CD4-positive, alpha-beta T cell (primary cell): ENCODE measurements at regions not wholly inside any gene's neighbourhood (a gene's known extent, or its start where the extent isn't known, plus 50 kb on each side); places are given as distances from the start of the nearest gene placed in this dataset.

ENCODE experiments used
- ATAC-seq: fragments of 200-7000 bp; cut with Tn5 transposase; one replicate; pipeline ENCODE4 v1.10.0; 2022; ENCODE audit warnings: mild to moderate bottlenecking; ENCODE audit not compliant: poor library complexity
- CTCF ChIA-PET: fragments of 350-600 bp; sonication (Branson Sonifier 250); formaldehyde crosslinking; loops from one replicate; lab custom pipeline; 2021; ENCODE audit warnings: antibody characterized with exemption, inconsistent platforms; lab: Charles Lee
- POLR2A ChIA-PET: fragments of 350-600 bp; sonication (Branson Sonifier 250); formaldehyde crosslinking; loops from one replicate; lab custom pipeline; 2021; ENCODE audit warnings: antibody characterized with exemption, inconsistent platforms; lab: Charles Lee
- DNase-seq, 14 experiments: peaks; one replicate each; pipeline ENCODE4 v3.0.0-alpha.2; 2013 to 2020; ENCODE audit warnings: mixed read lengths in 2 of 14
- H3K27ac ChIP-seq, 2 donors: one replicate each; pipeline versions ENCODE4 v1.5.1 to v1.7.0; 2013; ENCODE audit warnings: low read length in 2 of 2, low read depth in 1 of 2, mild to moderate bottlenecking in 1 of 2
- H3K27me3 ChIP-seq, 2 experiments: 1 replicate in 1 of 2; 2 replicates in 1 of 2; pipeline versions ENCODE4 v1.6.1 to v1.7.0; 2013; ENCODE audit warnings: low read length in 2 of 2, control low read depth in 1 of 2, mild to moderate bottlenecking in 1 of 2, moderate library complexity in 1 of 2; ENCODE audit not compliant: insufficient read depth in 2 of 2, control insufficient read depth in 1 of 2
- H3K36me3 ChIP-seq: one replicate; pipeline ENCODE4 v1.6.1; 2013; ENCODE audit warnings: low read length, control low read depth; ENCODE audit not compliant: insufficient read depth
- H3K4me1 ChIP-seq: one replicate; pipeline ENCODE4 v1.6.1; 2013; ENCODE audit warnings: low read length, control low read depth; ENCODE audit not compliant: insufficient read depth
- H3K4me3 ChIP-seq: one replicate; pipeline ENCODE4 v1.5.1; 2013; ENCODE audit warnings: mild to moderate bottlenecking, low read length, moderate library complexity
- H3K9me3 ChIP-seq, 2 experiments: 1 replicate in 1 of 2; 2 replicates in 1 of 2; pipeline versions ENCODE4 v1.6.1 to v1.7.0; 2013; ENCODE audit warnings: low read length in 2 of 2, mild to moderate bottlenecking in 2 of 2, control low read depth in 1 of 2, moderate library complexity in 1 of 2; ENCODE audit not compliant: control insufficient read depth in 1 of 2, insufficient read depth in 1 of 2
- H3K27ac Mint-ChIP-seq: one replicate; pipeline ENCODE4 v1.8.0; 2020; ENCODE audit warnings: mixed read lengths
- H3K27me3 Mint-ChIP-seq: one replicate; pipeline ENCODE4 v1.8.0; 2021; ENCODE audit warnings: mixed read lengths
- H3K36me3 Mint-ChIP-seq: one replicate; pipeline ENCODE4 v1.8.0; 2021; ENCODE audit warnings: low read depth, mixed read lengths
- H3K4me1 Mint-ChIP-seq: one replicate; pipeline ENCODE4 v1.8.0; 2021; ENCODE audit warnings: low read depth, mixed read lengths
- H3K4me3 Mint-ChIP-seq: one replicate; pipeline ENCODE4 v1.8.0; 2020; ENCODE audit warnings: mild to moderate bottlenecking, mixed read lengths
- H3K9me3 Mint-ChIP-seq: one replicate; pipeline ENCODE4 v1.8.0; 2020; ENCODE audit warnings: mixed read lengths
- intact Hi-C, 2 experiments: fragments of 100-400 bp; cut with DNase I in 1 of 2; cut with micrococcal nuclease in 1 of 2; formaldehyde crosslinking; loops; one replicate each; pipeline versions ENCODE4 v1.15.1 to v1.9.0; 2023 to 2025; cut with DNase I, micrococcal nuclease
- TF ChIP-seq, protein P1 (sequence below): fragments of 200-600 bp; IDR thresholded peaks from one replicate; pipeline ENCODE4 v1.8.0; 2022; ENCODE audit warnings: antibody characterized with exemption, mild to moderate bottlenecking

DNA sequence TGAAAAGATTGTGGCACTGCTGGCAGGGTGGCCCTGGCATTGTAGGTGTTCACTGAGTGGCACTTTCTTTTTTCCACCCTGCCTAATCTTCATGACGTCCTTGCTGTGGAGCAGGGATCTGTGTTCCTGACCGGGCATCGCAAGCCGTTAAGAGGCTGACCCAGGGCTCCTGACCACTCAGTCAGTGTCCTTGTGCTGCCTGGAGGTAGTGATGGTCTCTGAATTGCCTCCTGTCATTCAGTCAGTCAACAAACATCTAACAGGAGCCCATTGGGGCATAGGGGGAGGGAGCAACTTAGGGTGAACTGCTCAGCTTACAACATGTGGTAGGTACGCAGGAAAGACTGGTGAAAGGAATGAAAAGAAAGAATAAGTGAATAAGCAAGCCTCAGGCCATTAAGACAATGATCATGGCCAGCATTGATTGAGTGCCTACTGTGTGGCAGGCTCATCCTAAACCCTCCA is 152.0 kb downstream of the CEBPB start:
- no peak overlapping the region for H3K27ac Mint-ChIP-seq
- H3K4me3 ChIP-seq: no peak overlapping the region
- H3K4me1 Mint-ChIP-seq: peaks cover 40% of the 10 kb centered on the region
- no peaks in the 10 kb centered on the region for H3K9me3 ChIP-seq
- TF ChIP-seq, protein P1, sequence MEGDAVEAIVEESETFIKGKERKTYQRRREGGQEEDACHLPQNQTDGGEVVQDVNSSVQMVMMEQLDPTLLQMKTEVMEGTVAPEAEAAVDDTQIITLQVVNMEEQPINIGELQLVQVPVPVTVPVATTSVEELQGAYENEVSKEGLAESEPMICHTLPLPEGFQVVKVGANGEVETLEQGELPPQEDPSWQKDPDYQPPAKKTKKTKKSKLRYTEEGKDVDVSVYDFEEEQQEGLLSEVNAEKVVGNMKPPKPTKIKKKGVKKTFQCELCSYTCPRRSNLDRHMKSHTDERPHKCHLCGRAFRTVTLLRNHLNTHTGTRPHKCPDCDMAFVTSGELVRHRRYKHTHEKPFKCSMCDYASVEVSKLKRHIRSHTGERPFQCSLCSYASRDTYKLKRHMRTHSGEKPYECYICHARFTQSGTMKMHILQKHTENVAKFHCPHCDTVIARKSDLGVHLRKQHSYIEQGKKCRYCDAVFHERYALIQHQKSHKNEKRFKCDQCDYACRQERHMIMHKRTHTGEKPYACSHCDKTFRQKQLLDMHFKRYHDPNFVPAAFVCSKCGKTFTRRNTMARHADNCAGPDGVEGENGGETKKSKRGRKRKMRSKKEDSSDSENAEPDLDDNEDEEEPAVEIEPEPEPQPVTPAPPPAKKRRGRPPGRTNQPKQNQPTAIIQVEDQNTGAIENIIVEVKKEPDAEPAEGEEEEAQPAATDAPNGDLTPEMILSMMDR: no peak
- H3K27ac ChIP-seq: no peak overlapping the region
- no peaks in the 10 kb centered on the region for H3K27me3 Mint-ChIP-seq
- ATAC-seq: no peak
- CTCF ChIA-PET: no interaction called here
- H3K27me3 ChIP-seq: no peaks in the 10 kb centered on the region
- H3K4me1 ChIP-seq: peaks cover 50% of the 10 kb centered on the region
- DNase-seq: no peak
- H3K9me3 Mint-ChIP-seq: no peaks in the 10 kb centered on the region
- intact Hi-C loops: no loop called here
- H3K36me3 ChIP-seq: no peaks in the 10 kb centered on the region
- H3K36me3 Mint-ChIP-seq: no peaks in the 10 kb centered on the region
- POLR2A ChIA-PET: no interaction called here
- H3K4me3 Mint-ChIP-seq: no peak overlapping the region

DNA sequence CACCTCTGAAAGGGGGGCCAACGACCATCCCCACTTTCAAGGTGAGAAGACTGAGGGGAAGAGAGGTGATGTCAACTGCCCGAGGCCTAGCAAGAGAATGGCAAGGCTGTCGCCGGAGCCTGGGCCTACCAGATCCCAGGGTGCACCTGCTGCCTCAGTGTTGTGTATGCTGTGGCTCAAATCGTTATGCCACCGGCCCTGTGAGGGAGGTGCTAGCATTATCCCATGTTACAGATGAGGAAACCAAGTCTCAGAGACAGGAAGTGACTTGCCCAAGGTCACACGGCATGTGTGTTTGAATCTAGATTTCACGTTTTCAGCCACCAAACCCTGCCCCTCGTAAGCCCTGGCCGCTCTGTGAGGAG is 152.5 kb downstream of the CEBPB start:
- Histone ChIP-seq H3K4me1 (peaks cover 46% of the 10 kb centered on the region), H3K36me3 (no peaks in the 10 kb centered on the region), H3K4me3 (no peak overlapping the region), H3K27ac (no peak overlapping the region), H3K9me3 (no peaks in the 10 kb centered on the region), H3K27me3 (no peaks in the 10 kb centered on the region)
- TF ChIP-seq, protein P1: no peak
- DNase-seq (no peak), ATAC-seq (no peak)
- ChIA-PET POLR2A (no interaction called here), CTCF (no interaction called here)
- Mint-ChIP-seq H3K9me3 (no peaks in the 10 kb centered on the region), H3K36me3 (no peaks in the 10 kb centered on the region), H3K4me3 (no peak overlapping the region), H3K4me1 (peaks cover 37% of the 10 kb centered on the region), H3K27me3 (no peaks in the 10 kb centered on the region), H3K27ac (no peak overlapping the region)
- intact Hi-C loops: no loop called here

- ATAC-seq (no peak), DNase-seq (no peak)
- ChIA-PET POLR2A (no interaction called here), CTCF (no interaction called here)
- H3K27ac ChIP-seq: no peak overlapping the region
- Mint-ChIP-seq H3K27ac (no peak overlapping the region), H3K4me1 (peaks cover 32% of the 10 kb centered on the region), H3K4me3 (no peak overlapping the region), H3K9me3 (no peaks in the 10 kb centered on the region), H3K27me3 (no peaks in the 10 kb centered on the region), H3K36me3 (no peaks in the 10 kb centered on the region)
- H3K4me3 ChIP-seq: no peak overlapping the region
- intact Hi-C loops: no loop called here
- H3K9me3 ChIP-seq: no peaks in the 10 kb centered on the region
- no peaks in the 10 kb centered on the region for H3K36me3 ChIP-seq
- peaks cover 41% of the 10 kb centered on the region for H3K4me1 ChIP-seq
- TF ChIP-seq, protein P1: no peak
- no peaks in the 10 kb centered on the region for H3K27me3 ChIP-seq
Measured at GRCh38 chr20:50343490-50344179, 153.0 kb downstream of the CEBPB start.
